Astrocyte of the spinal cord (primary cell): ENCODE measurements at regions not wholly inside any gene's neighbourhood (a gene's known extent, or its start where the extent isn't known, plus 50 kb on each side); places are given as distances from the start of the nearest gene placed in this dataset.
A peak's percentile ranks its signal among the peaks of the same experiment; 100 is the strongest.

Experiments
- DNase-seq: peaks from one replicate; pipeline ENCODE4 v3.0.0; 2011; ENCODE audit warnings: low read depth, low spot score
- H3K4me3 ChIP-seq: 2 replicates; pipeline ENCODE4 v1.5.1; 2011; ENCODE audit warnings: low read depth, mild to moderate bottlenecking, low read length, moderate library complexity
- CTCF ChIP-seq: IDR thresholded peaks from 2 replicates; pipeline ENCODE4 v1.5.1; 2012; ENCODE audit warnings: low read depth, mild to moderate bottlenecking, low read length, inconsistent platforms
- in situ Hi-C: cut with HindIII; loops from 2 replicates; pipeline ENCODE4 v1.10.0; 2017; ENCODE audit warnings: low sequenced_read_pairs

- no peak overlapping the region for H3K4me3 ChIP-seq
- no peak for TF ChIP-seq CTCF
- in situ Hi-C loops, result no loop called here
- peak; percentile 54 for DNase-seq
Observed at GRCh38 chr9:79387101-79387835, 184.5 kb upstream of the TLE4 start.

- peak; percentile 43 for DNase-seq
- in situ Hi-C loops, result no loop called here
Observed at GRCh38 chr9:79390077-79390698, 181.6 kb upstream of the TLE4 start.

GRCh38 chr9:79390781-79391770 is 180.7 kb upstream of the TLE4 start:
- in situ Hi-C loops, result no loop called here
- TF ChIP-seq CTCF, result no peak
- DNase-seq, result no peak
- no peak overlapping the region for H3K4me3 ChIP-seq

More at GRCh38 chr9:79390077-79390698, 181.6 kb upstream of the TLE4 start:
- H3K4me3 ChIP-seq, result no peak overlapping the region
- TF ChIP-seq CTCF, result no peak

- no peak for DNase-seq
- in situ Hi-C loops, result no loop called here
- no peak for TF ChIP-seq CTCF
- no peak overlapping the region for H3K4me3 ChIP-seq
Observed at GRCh38 chr9:79395228-79395627, 176.5 kb upstream of the TLE4 start.

GRCh38 chr9:79395755-79396154 is 176.0 kb upstream of the TLE4 start:
- in situ Hi-C loops, result no loop called here
- no peak for TF ChIP-seq CTCF
- H3K4me3 ChIP-seq, result no peak overlapping the region
- no peak for DNase-seq

- in situ Hi-C loops, result no loop called here
- DNase-seq, result no peak
- H3K4me3 ChIP-seq, result no peak overlapping the region
- TF ChIP-seq CTCF, result no peak
Observed at GRCh38 chr9:79396168-79396567, 175.6 kb upstream of the TLE4 start.
